ENCODE measurements at regions not wholly inside any gene's neighbourhood (a gene's known extent, or its start where the extent isn't known, plus 50 kb on each side); places are given as distances from the start of the nearest gene placed in this dataset.
A peak's percentile ranks its signal among the peaks of the same experiment; 100 is the strongest.
"Not testable (repeated sequence)": the region's sequence is repeated elsewhere in the genome, so short reads cannot be mapped to it uniquely, and the experiment has no call there.

DNA sequence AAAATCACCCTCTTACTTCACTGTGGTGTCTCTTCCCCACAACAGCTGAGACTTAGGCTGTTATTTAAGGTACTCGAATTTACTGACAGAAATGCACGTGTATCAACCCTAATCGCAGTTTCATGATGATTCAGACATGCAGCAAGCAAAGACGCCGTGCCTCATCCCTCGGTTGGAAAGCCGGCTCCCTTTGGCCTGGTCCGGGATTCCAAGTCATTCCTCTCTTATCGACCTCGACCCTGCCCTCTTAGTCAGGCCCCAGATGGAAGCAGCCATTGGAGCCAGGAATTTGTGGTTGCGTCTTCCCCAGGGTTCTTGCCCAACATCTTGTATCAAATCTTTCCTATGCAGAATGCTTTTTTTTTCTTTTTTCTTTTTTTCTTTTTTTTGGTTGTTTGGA lies 229.5 kb downstream of the GATA3 start:
- DNase-seq = no peak

DNA sequence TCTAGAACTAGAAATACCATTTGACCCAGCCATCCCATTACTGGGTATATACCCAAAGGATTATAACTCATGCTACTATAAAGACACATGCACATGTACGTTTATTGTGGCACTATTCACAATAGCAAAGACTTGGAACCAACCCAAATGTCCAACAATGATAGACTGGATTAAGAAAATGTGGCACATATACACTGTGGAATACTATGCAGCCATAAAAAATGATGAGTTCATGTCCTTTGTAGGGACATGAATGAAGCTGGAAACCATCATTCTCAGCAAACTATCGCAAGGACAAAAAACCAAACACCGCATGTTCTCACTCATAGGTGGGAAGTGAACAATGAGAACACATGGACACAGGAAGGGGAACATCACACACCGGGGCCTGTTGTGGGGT lies 231.5 kb downstream of the GATA3 start:
- not testable (repeated sequence) for DNase-seq

DNA sequence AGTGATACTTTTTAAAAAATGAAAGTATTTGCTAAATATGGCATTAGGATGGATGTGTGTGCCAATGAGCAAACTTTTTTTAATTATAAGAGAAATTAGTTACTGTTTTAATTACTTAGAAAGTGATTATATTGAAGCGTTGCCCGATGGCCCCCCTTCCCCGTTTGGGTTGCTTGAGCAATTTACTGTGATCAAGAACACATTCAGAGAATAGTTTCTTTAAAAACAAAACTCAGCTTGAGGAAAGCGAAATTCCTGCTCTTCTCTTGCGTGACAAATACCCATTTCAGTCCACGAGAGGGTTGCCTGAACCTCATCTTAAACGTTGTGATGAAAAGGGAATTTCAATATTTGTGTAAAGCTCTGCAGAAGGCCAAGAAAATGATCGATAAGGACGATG lies 234.1 kb downstream of the GATA3 start:
- no peak for DNase-seq

DNA sequence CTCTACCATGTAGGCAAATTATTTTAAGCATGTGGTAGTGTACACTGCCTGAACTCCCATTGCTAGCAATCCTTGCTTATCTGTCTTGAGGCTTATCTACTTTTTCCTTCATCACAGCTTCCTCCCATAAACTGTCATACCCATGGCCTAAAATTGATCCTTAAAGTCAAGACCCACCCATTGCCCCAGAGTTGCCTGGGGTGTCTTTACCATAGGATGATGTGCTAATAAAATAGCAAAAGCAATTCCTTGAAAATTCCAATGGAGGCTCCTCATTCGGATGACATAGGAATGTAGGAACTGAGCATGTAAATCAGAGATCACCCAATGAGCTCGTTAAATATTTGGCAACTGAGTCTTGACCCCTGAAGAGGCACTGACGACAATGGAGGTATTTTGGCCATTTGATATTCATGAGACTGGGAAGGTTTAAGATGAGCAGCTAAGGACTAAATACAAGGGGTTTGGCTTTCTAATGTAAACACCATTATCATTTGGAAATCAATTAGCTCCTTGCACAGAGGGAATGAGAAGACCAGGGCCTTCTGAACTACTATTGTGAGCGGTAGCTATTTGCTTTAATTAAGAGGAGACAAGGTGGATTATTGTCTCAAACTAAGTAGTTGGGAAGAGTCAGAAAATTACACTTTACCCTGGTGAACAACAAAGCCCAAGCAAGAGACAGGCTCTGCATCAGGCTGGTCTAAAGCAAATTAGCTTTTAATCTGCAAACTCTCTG lies 234.9 kb downstream of the GATA3 start:
- DNase-seq = no peak

DNA sequence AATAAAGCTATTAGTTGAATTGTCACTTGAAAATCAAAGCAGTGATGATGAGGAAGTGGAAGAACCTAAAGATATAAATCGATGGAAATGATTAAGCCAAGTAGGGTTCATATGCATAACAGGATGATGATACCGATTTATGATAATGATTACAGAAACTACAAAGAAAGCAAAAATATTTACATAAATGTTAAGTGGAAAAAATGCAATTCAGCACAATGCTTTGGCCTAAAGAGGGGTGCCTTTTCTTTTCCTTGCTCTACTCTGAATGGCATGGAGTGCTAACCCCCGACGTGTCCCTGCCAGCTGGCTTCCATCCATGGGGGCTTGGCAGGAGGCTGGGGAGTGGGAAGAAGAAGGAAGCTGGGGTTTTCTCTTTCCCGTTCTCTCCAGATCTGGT lies 240.3 kb downstream of the GATA3 start:
- DNase-seq = no peak

GRCh38 chr10:8295311-8295710 lies 240.8 kb downstream of the GATA3 start:
- DNase-seq = no peak

DNA sequence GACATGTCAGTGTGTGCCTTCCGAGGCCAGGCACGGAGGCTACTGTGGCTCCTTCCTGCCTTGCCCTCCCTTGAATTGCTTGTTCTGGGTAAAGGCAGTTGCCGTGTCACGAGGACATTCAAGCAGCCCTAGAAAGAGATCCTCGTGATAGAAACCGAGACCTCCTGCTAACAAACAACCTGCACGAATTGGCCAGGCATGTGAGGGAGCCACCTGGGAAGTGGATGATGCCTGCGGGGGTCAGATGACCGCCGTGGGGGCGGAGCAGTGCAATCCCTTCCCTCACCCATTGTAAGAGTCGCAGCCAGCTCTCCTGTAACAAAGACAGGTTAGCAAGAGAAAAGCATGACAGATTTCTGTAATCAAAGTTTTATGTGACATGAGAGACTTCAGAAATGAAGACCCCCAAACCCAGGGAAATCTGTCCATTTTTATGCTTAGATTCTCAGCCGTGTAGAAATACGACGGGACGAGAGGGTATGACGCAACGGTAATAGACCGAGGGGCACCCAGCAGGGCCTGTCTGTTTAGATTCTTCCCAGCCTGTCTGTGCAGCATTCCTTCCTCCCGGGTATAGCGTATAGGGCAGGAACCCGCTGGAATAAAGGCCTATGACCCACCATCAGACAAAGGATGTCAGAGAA lies 241.7 kb downstream of the GATA3 start:
- no peak for DNase-seq

DNA sequence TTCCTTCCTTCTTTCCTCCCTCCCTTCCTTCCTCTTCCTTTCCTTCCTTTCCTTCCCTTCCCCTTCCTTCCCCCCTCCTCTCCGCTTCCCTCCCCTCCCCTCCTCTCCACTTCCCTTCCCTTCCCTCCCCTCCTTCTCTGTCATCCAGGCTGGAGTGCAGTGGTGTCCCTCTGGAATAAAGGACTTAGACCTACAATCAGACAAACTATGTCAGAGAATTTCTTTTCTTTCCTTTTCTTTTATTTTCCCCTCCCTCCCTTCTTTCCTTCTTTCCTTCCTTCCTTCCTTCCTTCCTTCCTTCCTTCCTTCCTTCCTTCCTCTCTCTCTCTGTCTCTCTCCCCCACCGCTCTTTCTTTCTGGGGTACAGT lies 242.2 kb downstream of the GATA3 start:
- no peak for DNase-seq

DNA sequence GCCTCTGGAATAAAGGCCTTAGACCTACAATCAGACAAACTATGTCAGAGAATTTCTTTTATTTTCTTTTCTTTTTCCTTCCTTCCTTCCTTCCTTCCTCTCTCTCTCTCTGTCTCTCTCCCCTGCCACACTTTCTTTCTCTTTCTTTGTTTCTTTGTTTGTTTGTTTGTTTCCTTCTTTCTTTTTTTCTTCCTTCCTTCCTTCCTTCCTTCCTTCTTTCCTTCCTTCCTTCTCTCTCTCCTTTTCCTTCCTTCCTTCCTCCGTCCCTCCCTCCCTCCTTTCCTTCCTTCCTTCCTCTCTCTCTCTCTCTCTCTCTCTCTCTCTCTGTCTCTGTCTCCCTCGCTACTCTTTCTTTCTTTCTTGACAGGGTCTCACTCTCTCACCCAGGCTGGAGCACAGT lies 242.6 kb downstream of the GATA3 start:
- no peak for DNase-seq

- DNase-seq = no peak
Measured at GRCh38 chr10:8297959-8298358, 243.5 kb downstream of the GATA3 start.

GRCh38 chr10:8298896-8299570 lies 244.5 kb downstream of the GATA3 start:
- DNase-seq = no peak

- no peak for DNase-seq
Measured at GRCh38 chr10:8300925-8301324, 246.4 kb downstream of the GATA3 start.

GRCh38 chr10:8301333-8301732 lies 246.8 kb downstream of the GATA3 start:
- DNase-seq = no peak

DNA sequence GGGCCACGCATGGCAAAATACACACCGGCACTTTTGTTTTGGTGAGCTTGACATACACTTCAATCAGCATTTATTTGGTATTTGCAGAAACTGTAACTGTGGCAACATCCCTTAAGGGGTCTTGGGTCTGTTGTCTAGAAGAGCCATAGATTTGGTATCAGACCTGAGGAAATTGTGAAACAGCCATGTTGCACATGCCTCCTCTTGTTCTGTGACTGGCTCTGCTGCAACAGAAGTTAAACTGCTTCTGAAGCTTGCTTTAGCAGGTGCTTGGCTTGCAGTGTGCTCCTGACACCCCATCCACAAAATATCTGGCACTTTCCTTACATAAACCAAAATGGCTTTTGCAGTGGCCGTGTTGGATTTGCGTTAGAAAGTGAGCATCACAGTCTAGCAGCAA lies 247.3 kb downstream of the GATA3 start:
- DNase-seq = no peak

- no peak for DNase-seq
Measured at GRCh38 chr10:8302565-8302964, 248.1 kb downstream of the GATA3 start.

GRCh38 chr10:8304861-8305260 lies 250.4 kb downstream of the GATA3 start:
- no peak for DNase-seq

- DNase-seq = peak; percentile 28
Measured at GRCh38 chr10:8305876-8306652, 251.6 kb downstream of the GATA3 start.

DNA sequence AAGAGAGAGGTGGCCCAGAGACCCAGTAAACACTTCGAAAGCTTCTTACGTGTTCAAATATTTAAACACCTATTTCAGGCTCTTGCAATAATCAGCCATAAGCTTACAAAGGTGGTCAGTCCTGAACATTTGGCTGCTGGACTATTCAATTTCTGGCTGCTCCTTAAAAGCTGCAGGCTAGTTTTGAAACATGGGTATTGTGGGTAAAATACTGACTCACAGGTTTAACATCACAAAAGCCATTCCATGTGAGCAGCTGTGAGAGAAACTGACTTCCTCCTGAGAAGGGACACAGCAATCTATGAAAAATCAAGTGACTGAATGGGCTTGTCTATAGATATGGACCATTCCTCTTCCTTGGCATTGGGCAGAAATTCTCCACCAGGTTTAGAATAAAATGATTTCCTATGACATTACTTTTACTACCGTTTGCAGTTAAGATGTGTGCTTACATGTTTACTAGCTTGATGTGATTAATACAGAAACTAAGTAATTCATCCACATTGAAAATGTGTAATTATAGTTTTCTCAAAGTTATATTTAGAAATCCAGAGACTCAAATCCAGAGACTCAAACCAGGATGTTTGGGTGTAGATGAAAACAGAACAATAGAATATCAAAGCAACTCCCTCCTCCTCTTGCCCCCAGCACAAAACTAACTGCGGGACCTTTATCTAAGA lies 252.3 kb downstream of the GATA3 start:
- DNase-seq = no peak

- no peak for DNase-seq
Measured at GRCh38 chr10:8310930-8311329, 256.4 kb downstream of the GATA3 start.

DNA sequence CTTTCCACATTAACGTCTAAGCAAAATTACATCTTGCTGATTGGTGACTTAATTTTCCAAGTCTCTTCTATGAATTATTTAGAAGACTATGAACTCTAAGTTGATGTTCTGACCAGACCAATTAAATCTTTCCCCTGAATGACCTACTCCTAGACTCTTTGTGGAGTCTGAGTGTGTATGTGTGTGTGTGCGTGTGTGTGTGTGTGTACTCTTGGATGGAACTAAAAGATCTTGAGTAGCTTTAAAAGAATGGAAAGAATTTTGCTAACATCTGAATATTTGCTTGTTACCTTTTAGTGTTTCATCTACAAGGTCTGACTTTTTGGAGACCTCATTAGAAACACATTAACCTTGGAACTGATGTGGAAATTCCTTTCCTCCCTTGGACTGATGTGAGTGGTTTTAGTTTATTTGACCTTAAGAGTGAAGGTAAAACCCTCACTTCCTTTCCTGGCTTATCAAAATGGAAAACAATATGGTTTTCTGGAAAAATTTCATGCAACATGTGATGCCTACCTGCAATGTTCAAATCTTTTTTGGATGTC lies 257.1 kb downstream of the GATA3 start:
- DNase-seq = no peak

DNA sequence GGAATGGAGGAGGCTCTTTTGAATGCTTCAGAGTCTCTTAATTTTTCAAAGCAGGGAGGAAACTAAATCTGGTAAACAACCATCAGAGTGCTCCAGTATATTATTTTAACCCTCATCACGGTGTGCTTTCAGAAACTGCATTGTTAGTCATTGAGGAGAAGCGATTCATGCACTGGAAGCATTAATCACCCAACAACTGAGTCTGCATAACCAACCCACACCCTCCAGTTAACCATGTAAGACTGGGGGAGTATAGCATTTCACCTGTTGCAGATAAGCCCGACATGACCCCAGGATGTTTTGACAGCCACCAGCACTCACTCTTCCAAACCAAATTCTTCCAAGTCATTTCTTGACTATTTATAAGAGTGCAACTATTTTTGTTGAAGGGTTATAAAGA lies 257.6 kb downstream of the GATA3 start:
- DNase-seq = no peak

DNA sequence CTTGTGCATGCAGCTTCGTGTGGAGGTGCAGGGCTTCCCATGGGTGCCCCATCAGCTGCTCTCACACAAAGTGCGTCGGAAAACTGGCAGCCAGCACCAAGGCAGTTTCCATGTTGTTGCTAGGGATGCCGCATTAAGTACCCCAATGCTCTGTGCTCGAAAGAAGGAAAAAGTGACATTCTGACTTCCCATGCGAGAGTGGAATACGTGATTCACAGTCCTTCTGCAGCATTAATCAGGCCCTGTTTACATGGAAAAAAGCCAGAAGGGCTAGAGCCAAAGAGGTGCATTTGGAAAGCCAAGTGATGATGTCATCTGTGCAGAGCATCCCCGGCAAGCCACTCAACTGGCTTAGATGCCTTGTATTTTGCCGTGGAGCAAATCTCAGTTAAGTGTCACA lies 258.3 kb downstream of the GATA3 start:
- peak; percentile 47 for DNase-seq

- no peak for DNase-seq
Measured at GRCh38 chr10:8314486-8314885, 260.0 kb downstream of the GATA3 start.
